CD14-positive monocyte (primary cell): ENCODE measurements at regions not wholly inside any gene's neighbourhood (a gene's known extent, or its start where the extent isn't known, plus 50 kb on each side); places are given as distances from the start of the nearest gene placed in this dataset.

Experiments used
- DNase-seq, 3 donors: peaks; one replicate each; pipeline ENCODE4 v3.0.0-alpha.2; 2011 to 2022
- H2AFZ ChIP-seq: 2 replicates; pipeline ENCODE4 v1.6.0; 2012; ENCODE audit warnings: mild to moderate bottlenecking, low read depth, low read length, inconsistent platforms; ENCODE audit not compliant: insufficient read depth, poor library complexity, severe bottlenecking
- H3K27ac ChIP-seq, 2 donors: 1 replicate in 1 of 2; 2 replicates in 1 of 2; pipeline ENCODE4 v1.5.1; 2012 to 2013; ENCODE audit warnings: low read length in 2 of 2, control low read depth in 1 of 2, inconsistent platforms in 1 of 2, low read depth in 1 of 2, mild to moderate bottlenecking in 1 of 2
- H3K27me3 ChIP-seq, 2 donors: one replicate each; pipeline versions ENCODE4 v1.6.0 to v1.6.1; 2011 to 2013; ENCODE audit warnings: low read length in 2 of 2; ENCODE audit not compliant: control insufficient read depth in 2 of 2, insufficient read depth in 2 of 2
- H3K36me3 ChIP-seq, 2 donors: replicated peaks in 1 of 2; 1 replicate in 1 of 2; 2 replicates in 1 of 2; pipeline versions ENCODE4 v1.5.1 to v1.6.1; 2012 to 2013; ENCODE audit warnings: low read length in 2 of 2, control low read depth in 1 of 2, inconsistent platforms in 1 of 2, mild to moderate bottlenecking in 1 of 2; ENCODE audit not compliant: insufficient read depth in 2 of 2, control insufficient read depth in 1 of 2
- H3K4me1 ChIP-seq, 2 donors: 1 replicate in 1 of 2; 2 replicates in 1 of 2; pipeline versions ENCODE4 v1.5.1 to v1.6.1; 2012 to 2013; ENCODE audit warnings: low read length in 2 of 2, control low read depth in 1 of 2, inconsistent platforms in 1 of 2, mild to moderate bottlenecking in 1 of 2, moderate library complexity in 1 of 2; ENCODE audit not compliant: insufficient read depth in 2 of 2, control insufficient read depth in 1 of 2
- H3K4me2 ChIP-seq: replicated peaks from 2 replicates; pipeline ENCODE3; 2012; ENCODE audit warnings: low read length, moderate library complexity, mild to moderate bottlenecking; ENCODE audit not compliant: poor library complexity, severe bottlenecking; ENCODE audit errors: extremely low read depth
- H3K4me3 ChIP-seq, 3 experiments: fragments of 200-600 bp in 1 of 3; sonication (generic) in 1 of 3; replicated peaks in 1 of 3; 1 replicate in 2 of 3; 2 replicates in 1 of 3; pipeline ENCODE4 v1.5.1; 2011 to 2013; ENCODE audit warnings: low read length in 3 of 3, mild to moderate bottlenecking in 3 of 3, control low read depth in 2 of 3, low read depth in 2 of 3, inconsistent platforms in 1 of 3, moderate library complexity in 1 of 3
- H3K79me2 ChIP-seq: 2 replicates; pipeline ENCODE4 v1.6.0; 2012; ENCODE audit warnings: mild to moderate bottlenecking, control low read depth, inconsistent platforms, low read length, moderate library complexity; ENCODE audit not compliant: insufficient read depth
- H3K9ac ChIP-seq: 2 replicates; pipeline ENCODE4 v1.6.0; 2017; ENCODE audit warnings: low read length, mild to moderate bottlenecking; ENCODE audit not compliant: insufficient read depth, poor library complexity, severe bottlenecking
- H3K9me3 ChIP-seq, 2 donors: replicated peaks in 1 of 2; 1 replicate in 1 of 2; 2 replicates in 1 of 2; pipeline versions ENCODE4 v1.5.1 to v1.6.1; 2012 to 2013; ENCODE audit warnings: low read length in 2 of 2, control low read depth in 1 of 2; ENCODE audit not compliant: control insufficient read depth in 1 of 2, insufficient read depth in 1 of 2
- H4K20me1 ChIP-seq: 2 replicates; pipeline ENCODE4 v1.6.0; 2012; ENCODE audit warnings: mild to moderate bottlenecking, low read length, control low read depth, moderate library complexity; ENCODE audit not compliant: insufficient read depth
- H3K27ac Mint-ChIP-seq, 7 donors: one replicate each; pipeline ENCODE4 v1.8.0; 2020; ENCODE audit warnings: mild to moderate bottlenecking in 7 of 7, mixed read lengths in 7 of 7, moderate library complexity in 6 of 7, inconsistent platforms in 2 of 7
- H3K27me3 Mint-ChIP-seq, 3 donors: one replicate each; pipeline ENCODE4 v1.8.0; 2021 to 2022; ENCODE audit warnings: low read depth in 3 of 3, mild to moderate bottlenecking in 3 of 3, mixed read lengths in 3 of 3, moderate library complexity in 3 of 3, inconsistent platforms in 1 of 3
- H3K36me3 Mint-ChIP-seq, 2 donors: one replicate each; pipeline ENCODE4 v1.8.0; 2020; ENCODE audit warnings: mixed read lengths in 2 of 2, inconsistent platforms in 1 of 2, mild to moderate bottlenecking in 1 of 2
- H3K4me1 Mint-ChIP-seq: one replicate; pipeline ENCODE4 v1.8.0; 2020; ENCODE audit warnings: mild to moderate bottlenecking, mixed read lengths
- H3K4me3 Mint-ChIP-seq, 2 donors: one replicate each; pipeline ENCODE4 v1.8.0; 2020; ENCODE audit warnings: mild to moderate bottlenecking in 2 of 2, mixed read lengths in 2 of 2, moderate library complexity in 1 of 2
- H3K9me3 Mint-ChIP-seq, 7 donors: one replicate each; pipeline ENCODE4 v1.8.0; 2020 to 2022; ENCODE audit warnings: mixed read lengths in 7 of 7, mild to moderate bottlenecking in 6 of 7, moderate library complexity in 6 of 7, inconsistent platforms in 2 of 7
- WGBS: methylation state at CpG from one replicate; pipeline ENCODE4 v1.1.5; 2013; ENCODE audit warnings: missing lambda C conversion rate; ENCODE audit not compliant: insufficient coverage; 5-methylcytosine and 5-hydroxymethylcytosine counted together
- intact Hi-C, 2 donors: fragments of 100-400 bp; cut with micrococcal nuclease; formaldehyde crosslinking; loops; one replicate each; pipeline versions ENCODE4 v1.15.0 to v1.15.1; 2023
- TF ChIP-seq, protein P1 (sequence below): fragments of 200-600 bp; IDR thresholded peaks from one replicate; pipeline ENCODE4 v1.8.0; 2022; ENCODE audit warnings: antibody characterized with exemption, mild to moderate bottlenecking

DNA sequence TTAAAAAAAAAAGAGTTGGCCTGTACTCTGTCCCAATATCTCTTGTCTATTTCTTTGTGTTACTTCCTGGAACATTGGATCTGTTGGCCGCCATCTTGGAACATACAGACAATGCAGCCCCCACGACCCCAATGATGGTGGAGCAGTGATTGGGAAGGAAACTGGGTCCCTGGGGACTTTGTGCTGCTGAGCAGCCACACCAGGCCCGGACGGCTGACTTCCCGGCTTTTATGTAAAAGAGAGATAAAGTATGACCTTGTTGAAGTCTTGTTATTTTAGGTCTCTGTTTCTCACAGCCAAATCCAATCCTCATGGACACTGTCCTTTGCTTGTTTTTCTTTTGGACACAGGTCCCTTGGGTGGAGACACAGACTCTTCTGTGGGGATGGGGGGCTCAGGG lies 204.5 kb downstream of the SALL1 start:
- Mint-ChIP-seq H3K27me3 (peaks cover 2 to 8% (median 6%) of the 10 kb centered on the region in 3 donors), H3K9me3 (peaks cover 0 to 6% (median 0%) of the 10 kb centered on the region in 7 donors), H3K4me3 (no peak overlapping the region), H3K36me3 (no peaks in the 10 kb centered on the region), H3K4me1 (peaks cover 3% of the 10 kb centered on the region), H3K27ac (no peak overlapping the region)
- WGBS = 94% methylated on average over 3 of the region's 5 CpGs
- Histone ChIP-seq H3K27ac (no peak overlapping the region), H2AFZ (no peak overlapping the region), H3K27me3 (no peaks in the 10 kb centered on the region), H3K4me1 (no peaks in the 10 kb centered on the region), H3K9me3 (peaks cover 0 to 5% of the 10 kb centered on the region in 2 donors), H3K9ac (no peak overlapping the region), H3K4me2 (no peak overlapping the region), H3K4me3 (no peak overlapping the region), H3K36me3 (no peaks in the 10 kb centered on the region), H3K79me2 (no peaks in the 10 kb centered on the region), H4K20me1 (no peaks in the 10 kb centered on the region)
- TF ChIP-seq, protein P1, sequence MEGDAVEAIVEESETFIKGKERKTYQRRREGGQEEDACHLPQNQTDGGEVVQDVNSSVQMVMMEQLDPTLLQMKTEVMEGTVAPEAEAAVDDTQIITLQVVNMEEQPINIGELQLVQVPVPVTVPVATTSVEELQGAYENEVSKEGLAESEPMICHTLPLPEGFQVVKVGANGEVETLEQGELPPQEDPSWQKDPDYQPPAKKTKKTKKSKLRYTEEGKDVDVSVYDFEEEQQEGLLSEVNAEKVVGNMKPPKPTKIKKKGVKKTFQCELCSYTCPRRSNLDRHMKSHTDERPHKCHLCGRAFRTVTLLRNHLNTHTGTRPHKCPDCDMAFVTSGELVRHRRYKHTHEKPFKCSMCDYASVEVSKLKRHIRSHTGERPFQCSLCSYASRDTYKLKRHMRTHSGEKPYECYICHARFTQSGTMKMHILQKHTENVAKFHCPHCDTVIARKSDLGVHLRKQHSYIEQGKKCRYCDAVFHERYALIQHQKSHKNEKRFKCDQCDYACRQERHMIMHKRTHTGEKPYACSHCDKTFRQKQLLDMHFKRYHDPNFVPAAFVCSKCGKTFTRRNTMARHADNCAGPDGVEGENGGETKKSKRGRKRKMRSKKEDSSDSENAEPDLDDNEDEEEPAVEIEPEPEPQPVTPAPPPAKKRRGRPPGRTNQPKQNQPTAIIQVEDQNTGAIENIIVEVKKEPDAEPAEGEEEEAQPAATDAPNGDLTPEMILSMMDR = no peak
- no peak for DNase-seq
- intact Hi-C loops = no loop called here

DNA sequence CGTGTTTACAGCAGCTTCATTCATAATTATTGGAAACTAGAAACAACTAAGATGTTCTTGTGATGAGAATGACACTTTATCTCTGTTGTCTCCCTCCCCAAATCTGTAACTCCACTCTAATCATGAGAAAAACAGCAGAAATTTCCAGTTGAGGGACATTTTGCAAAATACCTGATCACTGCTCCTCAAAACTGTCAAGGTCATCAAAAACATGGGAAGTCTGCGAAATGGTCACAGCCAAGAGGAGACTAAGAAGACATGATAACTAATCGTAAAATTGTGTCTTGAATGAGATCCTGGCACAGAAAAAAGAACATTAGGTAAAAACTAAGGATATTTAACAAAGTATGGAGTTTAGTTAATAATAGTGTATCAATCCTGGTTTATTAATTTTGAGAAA lies 204.2 kb downstream of the CYLD start:
- H3K4me1 Mint-ChIP-seq = peaks cover 3% of the 10 kb centered on the region
- H3K9me3 ChIP-seq = peaks cover 0 to 5% of the 10 kb centered on the region in 2 donors
- peaks cover 4 to 8% (median 6%) of the 10 kb centered on the region in 3 donors for H3K27me3 Mint-ChIP-seq
- H3K9ac ChIP-seq = no peak overlapping the region
- TF ChIP-seq, protein P1 = no peak
- intact Hi-C loops = no loop called here
- H4K20me1 ChIP-seq = no peaks in the 10 kb centered on the region
- H3K79me2 ChIP-seq = no peaks in the 10 kb centered on the region
- no peak overlapping the region for H3K4me3 Mint-ChIP-seq
- H3K36me3 Mint-ChIP-seq = no peaks in the 10 kb centered on the region
- H3K9me3 Mint-ChIP-seq = peaks cover 0 to 6% (median 0%) of the 10 kb centered on the region in 7 donors
- H3K27me3 ChIP-seq = no peaks in the 10 kb centered on the region
- H2AFZ ChIP-seq = no peak overlapping the region
- H3K4me3 ChIP-seq = no peak overlapping the region
- 100% methylated on average over 1 of the region's 3 CpGs for WGBS
- no peaks in the 10 kb centered on the region for H3K4me1 ChIP-seq
- DNase-seq = no peak
- H3K27ac ChIP-seq = no peak overlapping the region
- no peaks in the 10 kb centered on the region for H3K36me3 ChIP-seq
- H3K4me2 ChIP-seq = no peak overlapping the region
- H3K27ac Mint-ChIP-seq = no peak overlapping the region
